ENCODE measurements at regions not wholly inside any gene's neighbourhood (a gene's known extent, or its start where the extent isn't known, plus 50 kb on each side); places are given as distances from the start of the nearest gene placed in this dataset.

- no peak for TF ChIP-seq EZH2 (IDR thresholded peaks at IDR 0.05; ENCODE audit: borderline replicate concordance)
- TF ChIP-seq EZH2phosphoT487 (IDR thresholded peaks at IDR 0.05; ENCODE audit: low read depth, severe bottlenecking, unreplicated experiment), result no peak
- no peak for TF ChIP-seq CTCF (IDR thresholded peaks at IDR 0.05; ENCODE audit: poor library complexity)
- no peaks in the 10 kb centered on the region for H3K27me3 ChIP-seq
- H3K4me1 ChIP-seq (ENCODE audit: insufficient read depth), result no peaks in the 10 kb centered on the region
- H2AFZ ChIP-seq, result no peak overlapping the region
- H3K9me2 ChIP-seq (replicated peaks; ENCODE audit: insufficient read depth), result no peaks in the 10 kb centered on the region
- H3K79me2 ChIP-seq, result no peaks in the 10 kb centered on the region
- no peaks in the 10 kb centered on the region for H4K20me1 ChIP-seq (ENCODE audit: insufficient read depth, poor library complexity, severe bottlenecking)
- no peak overlapping the region for H3K27ac ChIP-seq
- no peaks in the 10 kb centered on the region for H3K36me3 ChIP-seq (replicated peaks; ENCODE audit: insufficient read depth, low read depth)
- no peak for DNase-seq (ENCODE audit: low spot score)
- no peak overlapping the region for H3K4me2 ChIP-seq
- H3K9me3 ChIP-seq (ENCODE audit: low read depth), result no peaks in the 10 kb centered on the region
- no peak overlapping the region for H3K4me3 ChIP-seq
Measured at GRCh38 chr9:106634641-106635040, 228.3 kb upstream of the ZNF462 start.

GRCh38 chr9:106637486-106637885 is 225.5 kb upstream of the ZNF462 start:
- Histone ChIP-seq H4K20me1 (ENCODE audit: insufficient read depth, poor library complexity, severe bottlenecking) (no peaks in the 10 kb centered on the region), H3K4me1 (ENCODE audit: insufficient read depth) (no peaks in the 10 kb centered on the region), H3K9me2 (replicated peaks; ENCODE audit: insufficient read depth) (no peaks in the 10 kb centered on the region), H3K4me2 (no peak overlapping the region), H3K36me3 (replicated peaks; ENCODE audit: insufficient read depth, low read depth) (no peaks in the 10 kb centered on the region), H3K4me3 (no peak overlapping the region), H3K27me3 (no peaks in the 10 kb centered on the region), H3K79me2 (no peaks in the 10 kb centered on the region), H3K9me3 (ENCODE audit: low read depth) (no peaks in the 10 kb centered on the region), H2AFZ (no peak overlapping the region), H3K27ac (no peak overlapping the region)
- TF ChIP-seq CTCF (IDR thresholded peaks at IDR 0.05; ENCODE audit: poor library complexity) (no peak), EZH2 (IDR thresholded peaks at IDR 0.05; ENCODE audit: borderline replicate concordance) (no peak)
- WGBS (ENCODE audit: low lambda C conversion rate, missing lambda C conversion rate), result 52% methylated on average over 4 of the region's 4 CpGs
- no peak for DNase-seq (ENCODE audit: low spot score)

GRCh38 chr9:106639873-106640568 is 222.9 kb upstream of the ZNF462 start:
- DNase-seq (ENCODE audit: low spot score), result no peak
- Histone ChIP-seq H3K9me2 (replicated peaks; ENCODE audit: insufficient read depth) (no peaks in the 10 kb centered on the region), H3K4me1 (ENCODE audit: insufficient read depth) (no peaks in the 10 kb centered on the region), H3K27me3 (no peaks in the 10 kb centered on the region), H3K4me2 (no peak overlapping the region), H3K4me3 (no peak overlapping the region), H3K27ac (no peak overlapping the region), H3K36me3 (replicated peaks; ENCODE audit: insufficient read depth, low read depth) (no peaks in the 10 kb centered on the region), H3K9me3 (ENCODE audit: low read depth) (no peaks in the 10 kb centered on the region), H2AFZ (no peak overlapping the region), H4K20me1 (ENCODE audit: insufficient read depth, poor library complexity, severe bottlenecking) (no peaks in the 10 kb centered on the region), H3K79me2 (no peaks in the 10 kb centered on the region)
- TF ChIP-seq EZH2phosphoT487 (IDR thresholded peaks at IDR 0.05; ENCODE audit: low read depth, severe bottlenecking, unreplicated experiment) (no peak), CTCF (IDR thresholded peaks at IDR 0.05; ENCODE audit: poor library complexity) (no peak), EZH2 (IDR thresholded peaks at IDR 0.05; ENCODE audit: borderline replicate concordance) (no peak)
- WGBS (ENCODE audit: low lambda C conversion rate, missing lambda C conversion rate), result 77% methylated on average over 4 of the region's 4 CpGs

Measured in hepatocyte (in vitro differentiated cells).